ENCODE measurements at regions not wholly inside any gene's neighbourhood (a gene's known extent, or its start where the extent isn't known, plus 50 kb on each side); places are given as distances from the start of the nearest gene placed in this dataset.

GRCh38 chr17:73711184-73711583 is 66.9 kb upstream of the SDK2 start:
- H3K36me3 Mint-ChIP-seq (ENCODE audit: low read depth): no peaks in the 10 kb centered on the region
- no peaks in the 10 kb centered on the region for H3K9me3 Mint-ChIP-seq
- no peaks in the 10 kb centered on the region for H3K27me3 Mint-ChIP-seq (ENCODE audit: low read depth)
- DNase-seq (ENCODE audit: low spot score): no peak
- intact Hi-C loops (cut with micrococcal nuclease): loop anchor here (5.0 to 10.0 kb wide), 2 partner anchors 64 to 116 kb away; no protein-coding TSS in a partner anchor
- H3K27ac Mint-ChIP-seq: no peak overlapping the region
- H3K4me3 Mint-ChIP-seq (ENCODE audit: low read depth): no peak overlapping the region
- H3K4me1 Mint-ChIP-seq (ENCODE audit: low read depth): peaks cover 1% of the 10 kb centered on the region

DNA sequence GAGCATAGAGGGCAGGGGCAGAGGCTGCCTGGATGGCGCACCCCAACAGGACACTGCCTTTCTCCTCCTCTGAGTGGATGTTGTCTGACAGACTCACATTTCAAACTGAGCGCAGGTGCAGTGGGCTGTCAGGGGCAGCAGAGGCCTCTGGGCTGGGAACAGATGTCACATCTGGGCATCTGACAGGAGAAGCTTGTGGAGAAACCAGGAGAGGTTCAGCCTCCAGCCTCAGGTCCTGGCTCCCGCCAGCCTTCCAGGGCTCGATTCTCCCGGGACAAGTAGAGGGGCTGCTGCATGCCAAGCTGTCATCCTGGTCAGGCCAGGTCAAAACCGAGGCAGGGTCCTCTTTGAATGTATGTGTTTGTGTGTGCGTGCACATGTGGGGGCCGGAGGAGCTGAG is 67.7 kb upstream of the SDK2 start:
- H3K36me3 Mint-ChIP-seq (ENCODE audit: low read depth): no peaks in the 10 kb centered on the region
- no peaks in the 10 kb centered on the region for H3K9me3 Mint-ChIP-seq
- peaks cover 1% of the 10 kb centered on the region for H3K4me1 Mint-ChIP-seq (ENCODE audit: low read depth)
- intact Hi-C loops (cut with micrococcal nuclease): loop anchor here (5.0 to 10.0 kb wide), 2 partner anchors 65 to 117 kb away; no protein-coding TSS in a partner anchor
- DNase-seq (ENCODE audit: low spot score): no peak
- no peak overlapping the region for H3K27ac Mint-ChIP-seq
- H3K27me3 Mint-ChIP-seq (ENCODE audit: low read depth): no peaks in the 10 kb centered on the region
- H3K4me3 Mint-ChIP-seq (ENCODE audit: low read depth): no peak overlapping the region

- Mint-ChIP-seq H3K4me3 (ENCODE audit: low read depth) (no peak overlapping the region), H3K36me3 (ENCODE audit: low read depth) (no peaks in the 10 kb centered on the region), H3K9me3 (no peaks in the 10 kb centered on the region), H3K27ac (no peak overlapping the region), H3K27me3 (ENCODE audit: low read depth) (no peaks in the 10 kb centered on the region), H3K4me1 (ENCODE audit: low read depth) (peaks cover 1% of the 10 kb centered on the region)
- intact Hi-C loops (cut with micrococcal nuclease): loop anchor here (5.0 to 10.0 kb wide), 2 partner anchors 66 to 118 kb away; no protein-coding TSS in a partner anchor
- DNase-seq (ENCODE audit: low spot score): no peak
Observed at GRCh38 chr17:73713136-73713535, 68.9 kb upstream of the SDK2 start.

DNA sequence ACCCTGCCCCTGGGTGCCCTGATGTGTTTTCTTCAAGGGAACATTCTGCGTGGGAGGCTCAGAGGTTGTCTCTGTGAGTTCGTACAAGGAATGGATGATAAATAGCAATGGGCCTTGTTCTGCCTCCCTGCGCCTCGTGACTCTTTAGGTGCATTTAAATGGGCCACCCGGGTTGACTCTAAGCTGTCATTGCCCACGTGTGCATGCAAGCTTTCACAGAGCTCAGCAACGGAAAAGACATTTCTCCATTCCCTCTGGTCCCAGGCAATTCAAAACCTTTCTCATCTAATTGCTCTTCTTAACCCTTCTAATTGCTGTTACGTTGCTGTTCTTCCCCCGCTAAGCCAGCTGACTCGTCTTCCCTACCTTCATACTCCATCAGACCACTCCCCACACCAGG is 71.5 kb upstream of the SDK2 start:
- Mint-ChIP-seq H3K4me3 (ENCODE audit: low read depth) (no peak overlapping the region), H3K27ac (no peak overlapping the region), H3K27me3 (ENCODE audit: low read depth) (no peaks in the 10 kb centered on the region), H3K9me3 (no peaks in the 10 kb centered on the region), H3K4me1 (ENCODE audit: low read depth) (no peaks in the 10 kb centered on the region), H3K36me3 (ENCODE audit: low read depth) (no peaks in the 10 kb centered on the region)
- intact Hi-C loops (cut with micrococcal nuclease): loop anchor here (10.0 kb wide), 1 partner anchor 121 kb away; no protein-coding TSS in a partner anchor
- DNase-seq (ENCODE audit: low spot score): no peak

DNA sequence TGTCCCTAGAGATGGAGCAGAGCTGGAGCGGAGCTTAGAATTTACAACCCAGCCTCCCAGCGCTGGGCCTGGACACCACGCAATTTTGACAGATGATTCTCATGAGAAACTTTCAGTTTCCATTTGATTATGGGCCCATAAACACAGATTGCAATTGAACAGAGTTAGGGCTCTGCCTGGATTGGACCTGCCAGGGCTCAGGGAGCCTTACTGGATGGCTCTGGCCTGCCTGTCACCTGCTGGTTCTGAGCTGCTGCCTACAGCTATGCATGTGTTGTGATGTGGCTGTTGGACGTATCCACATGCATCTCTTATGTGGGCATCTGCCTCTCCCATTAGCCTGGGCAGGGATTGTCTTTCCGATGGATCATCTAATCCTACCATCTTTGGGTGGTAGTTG is 73.4 kb upstream of the SDK2 start:
- Mint-ChIP-seq H3K4me1 (ENCODE audit: low read depth) (peaks cover 6% of the 10 kb centered on the region), H3K36me3 (ENCODE audit: low read depth) (no peaks in the 10 kb centered on the region), H3K27ac (no peak overlapping the region), H3K4me3 (ENCODE audit: low read depth) (no peak overlapping the region), H3K9me3 (no peaks in the 10 kb centered on the region), H3K27me3 (ENCODE audit: low read depth) (peaks cover 4% of the 10 kb centered on the region)
- no peak for DNase-seq (ENCODE audit: low spot score)
- intact Hi-C loops (cut with micrococcal nuclease): loop anchor here (10.0 kb wide), 1 partner anchor 123 kb away; no protein-coding TSS in a partner anchor

DNA sequence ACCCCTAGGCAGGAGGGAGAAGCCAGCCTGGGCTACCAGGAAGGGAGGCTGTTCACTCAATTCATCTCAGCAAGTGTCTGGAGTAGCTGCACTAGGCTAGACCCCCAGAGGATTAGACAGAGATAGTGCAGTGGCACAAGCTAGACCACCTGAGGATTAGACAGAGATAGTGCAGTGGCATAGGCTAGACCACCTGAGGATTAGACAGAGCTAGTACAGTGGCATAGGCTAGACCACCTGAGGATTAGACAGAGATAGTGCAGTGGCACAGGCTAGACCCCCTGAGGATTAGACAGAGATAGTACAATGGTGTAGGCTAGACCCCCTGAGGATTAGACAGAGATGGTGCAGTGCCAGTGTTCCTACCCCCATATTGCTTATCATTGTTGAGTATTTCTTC is 74.1 kb upstream of the SDK2 start:
- Mint-ChIP-seq H3K4me3 (ENCODE audit: low read depth) (no peak overlapping the region), H3K27me3 (ENCODE audit: low read depth) (peaks cover 4% of the 10 kb centered on the region), H3K4me1 (ENCODE audit: low read depth) (peaks cover 6% of the 10 kb centered on the region), H3K27ac (no peak overlapping the region), H3K9me3 (no peaks in the 10 kb centered on the region), H3K36me3 (ENCODE audit: low read depth) (no peaks in the 10 kb centered on the region)
- intact Hi-C loops (cut with micrococcal nuclease): loop anchor here (10.0 kb wide), 1 partner anchor 124 kb away; no protein-coding TSS in a partner anchor
- no peak for DNase-seq (ENCODE audit: low spot score)

DNA sequence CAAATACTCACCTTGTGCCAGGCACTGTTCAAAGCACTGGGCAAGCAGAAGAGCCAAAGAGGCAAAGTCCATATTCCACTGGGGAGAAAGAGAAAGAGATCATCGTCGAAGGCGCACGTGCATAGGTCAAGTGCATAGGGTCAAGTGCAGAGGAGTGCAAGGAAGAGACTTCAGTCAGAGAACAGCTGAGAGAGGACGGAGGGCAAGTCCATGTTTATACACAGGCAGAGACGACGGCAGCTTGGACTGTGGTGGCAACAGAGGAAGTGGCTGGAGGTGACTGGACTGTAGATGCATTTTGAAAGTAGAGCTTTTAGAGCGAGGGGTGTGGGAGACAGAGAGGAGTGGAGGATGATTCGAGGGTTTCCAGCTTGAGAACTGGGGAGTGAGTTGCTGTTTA is 74.7 kb upstream of the SDK2 start:
- Mint-ChIP-seq H3K4me3 (ENCODE audit: low read depth) (no peak overlapping the region), H3K27ac (no peak overlapping the region), H3K27me3 (ENCODE audit: low read depth) (peaks cover 4% of the 10 kb centered on the region), H3K4me1 (ENCODE audit: low read depth) (peaks cover 6% of the 10 kb centered on the region), H3K9me3 (no peaks in the 10 kb centered on the region), H3K36me3 (ENCODE audit: low read depth) (no peaks in the 10 kb centered on the region)
- intact Hi-C loops (cut with micrococcal nuclease): loop anchor here (10.0 kb wide), 1 partner anchor 124 kb away; no protein-coding TSS in a partner anchor
- DNase-seq (ENCODE audit: low spot score): no peak

DNA sequence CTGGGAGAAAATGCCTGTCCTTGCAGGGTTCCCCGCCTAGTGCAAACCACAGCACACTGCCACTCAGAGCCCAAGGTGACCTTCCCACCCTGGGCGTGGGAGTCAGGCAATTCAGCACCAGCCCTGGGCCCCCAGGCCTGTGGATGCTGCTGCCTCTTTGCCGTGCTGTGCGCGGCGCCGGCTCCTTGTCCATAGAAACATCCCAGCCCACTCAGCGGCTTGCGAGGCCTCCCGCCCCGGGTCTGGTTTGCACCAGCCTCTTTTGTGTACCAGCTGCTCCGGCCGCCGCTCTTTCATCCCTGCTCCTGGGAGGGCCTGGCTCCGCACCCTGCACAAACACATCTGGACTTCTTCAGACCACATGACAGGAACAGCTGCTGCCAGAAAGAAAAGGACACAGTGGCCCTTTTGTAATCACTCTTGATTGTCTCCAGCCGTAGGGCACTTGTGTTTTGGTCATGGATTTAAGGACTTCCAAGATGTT is 75.4 kb upstream of the SDK2 start:
- peaks cover 4% of the 10 kb centered on the region for H3K27me3 Mint-ChIP-seq (ENCODE audit: low read depth)
- H3K4me3 Mint-ChIP-seq (ENCODE audit: low read depth): no peak overlapping the region
- H3K36me3 Mint-ChIP-seq (ENCODE audit: low read depth): no peaks in the 10 kb centered on the region

DNA sequence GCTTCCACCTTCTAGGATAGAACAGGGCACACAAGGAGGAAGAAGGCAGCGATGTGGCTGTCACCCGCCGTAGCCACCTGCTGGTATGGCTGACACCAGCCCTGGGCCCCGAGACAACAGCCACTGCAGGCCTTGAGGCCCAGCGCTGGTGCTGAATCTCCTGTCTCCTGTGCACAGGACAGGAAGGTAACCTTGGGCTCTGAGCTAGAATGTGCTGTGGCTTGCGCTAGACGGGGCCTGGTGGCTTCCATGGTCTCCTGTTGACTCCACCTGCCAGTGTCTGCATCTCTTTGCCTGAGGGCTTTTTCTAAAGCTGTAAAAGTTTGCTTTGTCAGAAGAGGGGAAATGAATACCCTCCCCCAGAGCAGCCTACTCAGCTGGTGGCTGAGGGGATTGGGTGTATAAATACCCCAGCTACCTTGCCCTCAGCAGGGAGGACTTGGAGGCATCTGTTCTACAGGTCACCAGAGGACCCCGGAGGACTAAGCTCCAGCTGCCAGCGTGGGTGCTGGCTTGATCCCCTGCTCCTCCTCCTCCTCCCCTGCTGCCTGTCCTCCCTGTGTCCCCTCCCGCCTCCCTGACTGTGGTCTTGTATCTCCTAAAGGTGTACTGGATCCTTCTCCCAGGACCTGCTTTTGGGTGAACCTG is 76.1 kb upstream of the SDK2 start:
- intact Hi-C loops (cut with micrococcal nuclease): no loop called here
- no peak for DNase-seq (ENCODE audit: low spot score)
- Mint-ChIP-seq H3K36me3 (ENCODE audit: low read depth) (no peaks in the 10 kb centered on the region), H3K27ac (no peak overlapping the region), H3K9me3 (no peaks in the 10 kb centered on the region), H3K4me3 (ENCODE audit: low read depth) (no peak overlapping the region), H3K27me3 (ENCODE audit: low read depth) (peaks cover 4% of the 10 kb centered on the region), H3K4me1 (ENCODE audit: low read depth) (peaks cover 6% of the 10 kb centered on the region)

More for the DNA sequence above, 75.4 kb upstream of the SDK2 start:
- H3K9me3 Mint-ChIP-seq: no peaks in the 10 kb centered on the region
- no peak overlapping the region for H3K27ac Mint-ChIP-seq
- DNase-seq (ENCODE audit: low spot score): no peak
- intact Hi-C loops (cut with micrococcal nuclease): loop anchor here (10.0 kb wide), 1 partner anchor 125 kb away; no protein-coding TSS in a partner anchor
- H3K4me1 Mint-ChIP-seq (ENCODE audit: low read depth): peaks cover 6% of the 10 kb centered on the region

DNA sequence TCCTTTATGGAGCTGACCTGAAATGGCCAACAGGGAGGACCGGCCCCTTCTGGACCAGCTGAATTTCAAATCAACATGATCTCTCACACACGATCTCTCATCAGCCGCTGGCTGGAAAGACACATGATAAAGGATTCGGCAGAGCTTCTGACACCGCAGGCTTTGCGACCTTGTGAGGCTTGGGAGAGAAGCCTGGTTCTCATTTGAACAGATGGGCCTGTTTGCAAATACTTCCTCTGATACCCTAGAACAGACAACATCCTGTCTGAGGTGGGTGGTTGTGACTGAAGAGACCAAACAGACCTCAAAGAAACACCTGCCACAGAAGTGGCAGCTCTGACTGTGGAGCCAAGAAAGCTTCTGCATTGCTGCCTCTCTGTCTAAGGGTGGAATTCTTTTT is 77.9 kb upstream of the SDK2 start:
- H3K27me3 Mint-ChIP-seq (ENCODE audit: low read depth): peaks cover 4% of the 10 kb centered on the region
- H3K27ac Mint-ChIP-seq: no peak overlapping the region
- H3K36me3 Mint-ChIP-seq (ENCODE audit: low read depth): no peaks in the 10 kb centered on the region
- H3K4me3 Mint-ChIP-seq (ENCODE audit: low read depth): no peak overlapping the region
- no peaks in the 10 kb centered on the region for H3K9me3 Mint-ChIP-seq
- H3K4me1 Mint-ChIP-seq (ENCODE audit: low read depth): peaks cover 6% of the 10 kb centered on the region
- intact Hi-C loops (cut with micrococcal nuclease): no loop called here
- no peak for DNase-seq (ENCODE audit: low spot score)

GRCh38 chr17:73723317-73723716 is 79.1 kb upstream of the SDK2 start:
- Mint-ChIP-seq H3K27me3 (ENCODE audit: low read depth) (peaks cover 4% of the 10 kb centered on the region), H3K4me3 (ENCODE audit: low read depth) (no peak overlapping the region), H3K27ac (no peak overlapping the region), H3K36me3 (ENCODE audit: low read depth) (no peaks in the 10 kb centered on the region), H3K9me3 (no peaks in the 10 kb centered on the region), H3K4me1 (ENCODE audit: low read depth) (peaks cover 6% of the 10 kb centered on the region)
- no peak for DNase-seq (ENCODE audit: low spot score)
- intact Hi-C loops (cut with micrococcal nuclease): no loop called here

DNA sequence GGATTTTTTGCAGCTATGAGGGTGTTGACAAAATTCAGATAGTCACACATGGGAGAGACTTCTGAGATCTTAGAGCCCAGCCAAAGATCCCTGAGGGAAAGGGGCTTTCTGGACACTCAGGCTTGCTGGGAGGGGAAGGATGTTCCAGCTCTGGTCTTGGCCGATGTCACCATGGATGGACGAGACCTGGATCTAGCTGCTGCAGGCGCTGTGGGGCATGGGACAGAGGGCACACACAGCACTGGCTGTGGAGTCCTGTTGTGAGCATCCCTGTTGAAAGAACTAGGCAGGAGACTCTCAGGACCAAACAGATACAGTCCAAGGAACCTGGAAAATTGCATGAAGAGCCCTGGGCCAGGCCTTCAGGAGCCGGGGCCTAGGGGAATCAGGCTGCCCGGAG is 80.1 kb upstream of the SDK2 start:
- H3K36me3 Mint-ChIP-seq (ENCODE audit: low read depth): no peaks in the 10 kb centered on the region
- H3K4me1 Mint-ChIP-seq (ENCODE audit: low read depth): peaks cover 6% of the 10 kb centered on the region
- no peak overlapping the region for H3K4me3 Mint-ChIP-seq (ENCODE audit: low read depth)
- H3K27me3 Mint-ChIP-seq (ENCODE audit: low read depth): peaks cover 4% of the 10 kb centered on the region
- no peak for DNase-seq (ENCODE audit: low spot score)
- H3K27ac Mint-ChIP-seq: no peak overlapping the region
- intact Hi-C loops (cut with micrococcal nuclease): no loop called here
- no peaks in the 10 kb centered on the region for H3K9me3 Mint-ChIP-seq

DNA sequence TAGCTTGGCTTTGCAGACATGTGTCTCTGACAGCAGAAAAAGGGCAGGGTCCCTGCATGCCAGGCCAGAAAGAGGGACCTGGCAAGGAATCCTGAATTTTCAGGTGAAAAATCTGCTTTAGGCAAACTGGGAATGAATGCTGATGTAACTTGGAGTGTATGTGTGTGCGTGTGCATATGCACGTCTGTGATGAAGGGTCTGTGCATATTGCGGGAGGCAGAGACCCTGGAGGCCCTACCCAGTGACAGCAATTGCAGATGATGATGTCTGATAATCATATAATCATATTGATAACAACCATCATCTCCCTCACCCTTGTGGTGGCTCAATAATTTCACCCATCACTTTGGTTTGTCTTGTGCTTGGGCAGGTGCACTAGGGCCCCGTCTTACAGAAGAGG is 80.7 kb upstream of the SDK2 start:
- H3K36me3 Mint-ChIP-seq (ENCODE audit: low read depth): no peaks in the 10 kb centered on the region
- H3K27ac Mint-ChIP-seq: no peak overlapping the region
- H3K27me3 Mint-ChIP-seq (ENCODE audit: low read depth): peaks cover 4% of the 10 kb centered on the region
- no peaks in the 10 kb centered on the region for H3K9me3 Mint-ChIP-seq
- no peak for DNase-seq (ENCODE audit: low spot score)
- H3K4me1 Mint-ChIP-seq (ENCODE audit: low read depth): peaks cover 6% of the 10 kb centered on the region
- intact Hi-C loops (cut with micrococcal nuclease): no loop called here
- no peak overlapping the region for H3K4me3 Mint-ChIP-seq (ENCODE audit: low read depth)

All from activated T-helper 2 cell treated with anti-CD3 and anti-CD28 coated beads, Interferon-gamma antibody, Interleukin-2, Interleukin-4, amounts not matched to agents 10 μg/mL and 5 μg/mL and 100 μg/mL, durations not matched to agents 14 hours and 24 hours and 36 hours (primary cell).